GM19035 (cell line): ENCODE measurements at regions not wholly inside any gene's neighbourhood (a gene's known extent, or its start where the extent isn't known, plus 50 kb on each side); places are given as distances from the start of the nearest gene placed in this dataset.

Experiments
- ATAC-seq: cut with Tn5 transposase; IDR thresholded peaks from one replicate; pipeline ENCODE4 v1.9.1; 2021; ENCODE audit not compliant: unreplicated experiment

DNA sequence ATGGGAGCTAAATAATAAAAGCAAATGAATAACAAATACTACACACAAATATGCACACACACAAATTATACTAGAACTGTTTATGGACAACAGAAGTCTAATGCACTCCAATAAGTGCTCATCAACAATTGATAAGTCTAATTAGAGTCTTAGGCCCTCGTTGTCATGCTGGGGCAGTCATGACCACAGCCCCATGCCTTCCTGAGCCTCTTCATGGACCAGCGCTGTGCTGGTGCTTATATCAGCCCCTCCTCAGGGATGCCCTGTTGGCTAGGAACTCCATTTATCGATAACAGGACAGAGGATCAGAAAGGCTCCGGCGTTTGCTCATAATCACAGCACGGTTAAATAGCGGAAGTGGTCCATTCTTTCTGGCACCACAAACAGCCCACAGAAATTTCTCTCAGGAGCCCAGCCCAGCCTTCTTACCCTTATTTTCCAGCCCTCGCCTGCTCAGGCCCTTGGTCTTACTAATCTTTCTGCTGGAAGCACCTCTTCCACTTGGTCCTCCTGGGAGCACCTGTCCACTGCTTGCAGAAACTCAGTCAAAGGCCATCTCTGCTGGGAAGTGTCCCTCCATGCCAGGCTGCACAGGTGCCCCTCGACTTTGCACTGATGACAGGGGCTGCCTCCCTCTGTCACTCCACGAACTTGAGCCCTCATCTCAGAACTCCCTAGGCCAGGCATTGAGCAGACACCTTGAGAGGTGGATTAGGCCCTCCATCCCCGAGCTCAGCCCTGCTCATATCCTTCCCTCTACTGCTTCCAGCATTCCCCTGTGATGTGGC is 500.2 kb upstream of the HS6ST1 start:
- ATAC-seq, result no peak

DNA sequence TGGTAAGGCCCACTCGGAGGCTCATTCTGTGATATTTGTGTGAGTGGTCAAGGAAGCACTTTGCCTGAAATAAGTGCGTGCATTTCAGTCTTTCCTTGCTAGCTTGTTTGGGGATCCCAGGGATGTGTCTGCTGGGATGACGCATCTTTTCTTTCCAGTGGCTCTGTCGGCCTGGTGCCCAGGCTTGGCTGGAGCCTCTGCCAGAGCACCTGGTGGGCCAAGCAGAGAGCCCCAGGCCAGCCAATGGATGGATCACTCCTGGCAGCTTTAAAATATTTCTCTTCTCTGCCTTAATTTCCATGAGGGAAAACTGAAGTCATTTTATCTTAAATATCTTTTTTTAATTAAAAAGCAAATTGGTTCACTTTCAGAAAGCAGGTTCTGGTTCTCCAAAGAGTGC is 501.8 kb upstream of the HS6ST1 start:
- ATAC-seq, result no peak

GRCh38 chr2:128821010-128821409 is 502.3 kb upstream of the HS6ST1 start:
- ATAC-seq, result no peak

DNA sequence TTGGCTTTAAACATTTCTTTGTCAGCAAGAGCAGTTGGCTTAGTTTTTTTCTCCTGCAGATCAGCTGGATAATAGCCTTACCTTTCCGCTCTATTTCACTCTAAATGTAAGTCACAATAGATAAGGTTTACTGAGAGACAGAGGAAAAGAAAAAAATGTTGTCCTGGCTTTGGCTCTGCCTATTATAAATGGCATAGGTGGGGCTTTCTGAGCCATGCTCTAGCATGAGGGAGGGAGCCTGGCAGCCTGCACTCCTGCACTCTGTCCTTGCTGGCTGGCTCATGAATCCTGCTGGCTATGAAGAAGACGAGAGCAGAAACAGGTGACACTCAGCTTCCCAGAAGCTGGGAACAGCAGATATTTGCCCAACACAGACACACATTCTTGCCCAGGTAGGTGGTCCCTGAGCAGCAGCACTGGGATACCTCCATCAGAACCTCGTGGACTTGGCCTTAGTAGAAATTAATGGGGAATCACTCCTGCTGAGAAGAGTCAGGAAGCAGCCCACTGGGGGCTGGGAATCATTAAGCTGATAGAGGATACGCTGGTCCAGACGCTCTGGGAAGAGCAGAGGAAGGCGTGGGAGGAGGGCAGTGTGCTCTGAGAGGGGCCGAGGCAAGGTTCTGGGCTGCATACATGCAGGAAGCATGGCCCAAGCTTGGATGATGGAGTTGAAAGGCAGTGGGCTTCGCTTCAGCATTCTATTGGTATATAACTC is 514.4 kb upstream of the HS6ST1 start:
- ATAC-seq, result no peak

DNA sequence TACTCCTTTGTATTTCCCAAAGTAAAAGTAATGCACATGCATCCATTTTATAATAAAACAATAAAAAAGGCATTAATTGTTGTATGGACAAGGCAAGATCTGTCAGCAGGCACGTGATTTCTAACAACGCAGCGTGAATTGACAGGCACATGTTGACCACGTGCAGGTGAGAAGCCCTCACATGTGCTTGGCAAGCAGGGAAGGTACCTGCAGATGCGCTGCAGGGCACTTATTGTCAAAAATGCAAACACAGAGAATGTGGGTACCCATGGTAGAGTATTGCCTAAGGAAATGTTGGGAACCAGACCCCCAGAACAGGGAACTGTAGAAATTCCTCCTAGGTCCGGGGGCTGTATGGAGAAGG is 515.0 kb upstream of the HS6ST1 start:
- ATAC-seq, result no peak

DNA sequence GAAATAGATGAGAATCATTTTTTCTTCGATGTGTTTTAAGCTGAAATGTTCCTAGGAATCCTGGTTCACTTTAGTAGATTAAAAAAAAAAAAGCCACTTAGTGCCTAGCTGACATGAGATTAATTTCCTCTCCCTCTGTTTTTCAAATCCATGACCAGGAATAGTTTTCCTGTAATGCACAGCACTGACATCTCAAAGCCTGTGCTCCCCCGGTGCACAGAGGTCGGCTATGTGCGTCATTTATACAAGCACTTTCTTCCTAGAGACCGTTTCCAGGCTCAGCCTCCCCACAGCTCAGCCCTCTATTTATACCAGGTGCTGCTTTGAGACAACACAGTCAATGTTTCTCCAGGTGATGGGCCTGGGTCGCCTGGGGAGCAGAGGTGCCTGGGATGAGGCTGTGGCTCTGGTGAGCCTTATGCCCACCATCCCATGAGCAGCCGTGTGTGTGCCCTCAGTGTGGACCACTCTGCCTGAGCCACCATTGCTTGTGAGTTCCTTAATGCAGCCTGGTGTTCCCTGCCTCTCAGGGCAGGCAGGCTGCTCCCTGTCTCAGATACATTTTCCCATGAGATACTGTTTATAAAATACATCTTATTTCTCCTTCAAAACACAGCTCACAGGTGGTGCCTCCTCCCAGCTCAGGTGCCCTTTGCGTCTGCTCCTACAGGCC is 515.7 kb upstream of the HS6ST1 start:
- no peak for ATAC-seq

DNA sequence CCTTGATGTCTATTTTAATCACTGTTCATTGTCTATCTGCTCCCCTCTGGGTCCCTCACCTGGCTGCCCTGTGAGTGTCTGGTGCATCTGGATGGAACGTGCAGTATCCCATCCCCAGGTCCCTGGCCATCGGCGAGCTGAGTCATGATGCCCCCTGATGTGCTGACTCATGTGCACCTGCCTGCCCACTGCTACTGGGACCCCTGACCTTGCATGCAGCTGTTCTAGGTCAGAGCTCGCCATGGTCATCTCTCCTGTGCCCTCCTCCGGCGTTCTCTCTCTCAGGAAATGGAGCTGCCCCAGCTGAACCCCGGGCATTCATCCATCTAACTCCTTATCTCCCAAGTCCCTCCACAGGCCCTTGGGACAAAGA is 516.2 kb upstream of the HS6ST1 start:
- no peak for ATAC-seq

- ATAC-seq, result no peak
Measured at GRCh38 chr2:128835342-128835855, 516.7 kb upstream of the HS6ST1 start.

DNA sequence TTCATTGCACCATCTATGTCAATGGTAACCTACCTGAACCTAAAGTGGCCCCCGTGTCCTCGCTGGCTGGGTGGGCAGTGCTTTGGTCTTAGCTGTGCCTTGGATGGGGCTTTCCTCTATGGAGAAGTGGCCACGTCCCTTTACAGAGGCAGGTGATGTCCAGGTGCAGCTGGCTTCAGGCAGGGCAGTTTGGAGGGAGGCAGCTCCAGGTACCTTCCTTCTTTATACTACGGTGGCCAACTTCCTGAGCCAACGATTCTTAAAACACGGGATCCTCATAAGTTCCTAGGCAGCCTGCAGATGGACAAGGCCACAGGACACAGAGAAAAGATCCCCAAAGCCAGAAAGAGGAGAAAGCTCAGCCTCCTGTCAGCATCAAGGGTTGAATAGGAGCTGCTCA is 517.3 kb upstream of the HS6ST1 start:
- ATAC-seq, result no peak

DNA sequence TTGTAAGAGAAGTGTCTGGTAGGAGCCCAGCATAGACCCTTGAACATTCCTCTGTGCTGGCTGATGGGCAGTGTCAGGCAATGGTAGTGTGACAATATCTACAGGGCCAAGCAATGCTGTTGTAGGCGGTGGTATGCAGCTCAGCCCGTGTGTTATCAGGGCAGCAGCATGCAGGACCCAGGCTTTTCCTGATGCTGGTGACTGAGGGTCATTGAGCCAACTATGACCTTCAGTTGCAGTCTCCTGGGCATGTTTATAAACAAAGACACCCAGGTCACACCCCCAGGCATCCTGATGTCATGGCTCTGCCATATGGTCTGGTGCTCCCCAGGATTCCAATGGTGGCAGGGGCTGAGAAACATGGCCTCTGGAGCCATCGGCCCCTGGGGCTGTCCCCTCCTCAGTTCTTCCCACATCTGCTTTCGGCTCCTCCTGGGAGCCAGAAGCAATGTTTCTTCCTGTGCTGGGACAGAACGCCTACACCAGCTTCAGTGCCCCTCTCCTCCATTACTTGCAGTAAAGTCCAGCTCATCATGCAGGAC is 518.0 kb upstream of the HS6ST1 start:
- ATAC-seq, result no peak

DNA sequence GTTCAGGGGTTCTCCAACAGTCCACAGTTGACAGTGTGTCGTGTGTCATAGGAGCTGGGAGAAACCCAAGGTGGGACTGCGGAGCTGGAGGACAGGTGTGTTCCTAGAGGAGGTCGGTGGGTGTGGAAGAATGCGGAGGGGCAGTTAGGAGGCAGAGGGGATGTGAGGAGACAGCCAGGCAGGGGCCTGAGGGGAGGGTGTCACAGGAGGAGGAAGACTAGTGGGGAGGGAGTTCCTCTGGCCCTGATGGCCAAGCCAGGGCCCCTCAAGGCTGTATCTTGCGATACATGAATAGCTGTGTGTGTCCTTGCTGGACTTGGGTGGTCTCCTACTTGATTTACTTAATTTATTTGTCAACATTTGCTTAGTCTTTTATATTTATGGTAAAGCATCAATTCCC is 519.6 kb upstream of the HS6ST1 start:
- no peak for ATAC-seq

GRCh38 chr2:128841803-128842202 is 523.1 kb upstream of the HS6ST1 start:
- ATAC-seq, result no peak

DNA sequence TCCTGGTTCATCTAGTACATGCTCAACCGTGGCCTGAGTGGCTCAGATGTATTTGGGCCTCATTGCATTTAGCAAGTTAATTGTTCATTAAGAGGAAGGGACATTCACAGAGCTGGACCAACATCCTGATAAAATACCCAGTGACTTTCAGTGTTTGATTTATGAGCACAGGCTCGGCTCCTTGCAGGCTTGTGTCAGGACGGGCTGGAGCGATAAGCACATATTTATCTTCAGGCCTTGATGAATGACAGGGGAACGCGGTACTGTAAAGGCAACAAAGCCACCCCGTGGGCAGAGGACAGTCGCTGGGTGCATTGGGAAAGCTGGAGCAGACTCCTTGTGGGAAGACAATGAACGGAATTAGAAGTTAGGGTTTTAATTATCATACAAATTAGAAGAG is 548.6 kb upstream of the HS6ST1 start:
- no peak for ATAC-seq

DNA sequence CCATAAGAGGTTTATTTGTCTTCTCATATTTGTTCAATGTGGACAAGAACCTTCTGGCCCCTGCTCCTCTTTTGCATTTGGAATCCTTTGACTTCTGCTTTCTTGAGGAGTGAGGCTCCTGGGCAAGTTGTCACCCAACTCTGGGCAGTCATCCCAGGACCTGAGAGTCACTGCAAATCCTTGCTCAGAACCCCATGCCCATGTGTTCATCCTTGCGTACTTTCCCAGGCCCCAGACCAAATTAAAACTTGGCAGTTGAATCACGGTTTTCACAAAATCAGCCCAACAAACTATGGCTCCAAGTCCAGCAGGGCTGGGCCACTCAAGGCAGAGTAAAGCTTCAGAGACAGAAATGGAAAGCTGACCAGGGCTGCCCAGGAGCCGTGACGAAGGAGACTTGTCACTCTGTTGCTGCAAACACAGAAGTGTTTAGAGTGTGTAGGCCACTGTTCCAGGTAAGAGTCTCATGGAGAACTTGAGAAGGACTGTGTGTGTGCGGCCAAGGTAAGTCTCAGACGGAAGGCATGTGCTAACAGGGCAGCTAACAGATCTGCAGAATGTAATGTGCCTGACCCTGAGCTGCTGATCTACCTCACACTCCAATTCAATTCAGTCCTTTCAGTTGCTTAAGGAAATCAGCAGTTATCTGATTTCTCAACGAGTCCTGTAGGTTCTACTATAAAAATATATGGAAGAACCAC is 549.4 kb upstream of the HS6ST1 start:
- ATAC-seq, result no peak

GRCh38 chr2:128868686-128869551 is 550.3 kb upstream of the HS6ST1 start:
- no peak for ATAC-seq

DNA sequence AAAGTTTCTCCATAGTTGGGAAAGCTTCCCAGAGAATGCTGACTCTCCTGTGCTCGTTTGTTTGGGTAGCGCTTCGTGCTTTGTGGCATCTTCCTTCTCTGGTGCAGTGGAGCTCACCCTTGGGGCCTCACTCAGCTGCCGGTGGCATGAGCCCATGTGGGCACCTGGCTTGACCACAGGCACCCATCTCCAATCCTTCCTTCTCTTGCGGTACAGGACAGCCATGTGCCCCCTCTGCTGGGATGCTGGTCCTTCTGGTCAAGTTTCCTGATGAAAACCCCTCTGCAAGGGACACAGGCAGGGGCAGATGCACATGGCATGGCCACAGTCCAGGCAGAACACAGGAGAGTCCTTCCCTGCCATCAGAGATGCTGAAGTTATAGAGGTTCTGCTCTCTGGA is 555.9 kb upstream of the HS6ST1 start:
- no peak for ATAC-seq

DNA sequence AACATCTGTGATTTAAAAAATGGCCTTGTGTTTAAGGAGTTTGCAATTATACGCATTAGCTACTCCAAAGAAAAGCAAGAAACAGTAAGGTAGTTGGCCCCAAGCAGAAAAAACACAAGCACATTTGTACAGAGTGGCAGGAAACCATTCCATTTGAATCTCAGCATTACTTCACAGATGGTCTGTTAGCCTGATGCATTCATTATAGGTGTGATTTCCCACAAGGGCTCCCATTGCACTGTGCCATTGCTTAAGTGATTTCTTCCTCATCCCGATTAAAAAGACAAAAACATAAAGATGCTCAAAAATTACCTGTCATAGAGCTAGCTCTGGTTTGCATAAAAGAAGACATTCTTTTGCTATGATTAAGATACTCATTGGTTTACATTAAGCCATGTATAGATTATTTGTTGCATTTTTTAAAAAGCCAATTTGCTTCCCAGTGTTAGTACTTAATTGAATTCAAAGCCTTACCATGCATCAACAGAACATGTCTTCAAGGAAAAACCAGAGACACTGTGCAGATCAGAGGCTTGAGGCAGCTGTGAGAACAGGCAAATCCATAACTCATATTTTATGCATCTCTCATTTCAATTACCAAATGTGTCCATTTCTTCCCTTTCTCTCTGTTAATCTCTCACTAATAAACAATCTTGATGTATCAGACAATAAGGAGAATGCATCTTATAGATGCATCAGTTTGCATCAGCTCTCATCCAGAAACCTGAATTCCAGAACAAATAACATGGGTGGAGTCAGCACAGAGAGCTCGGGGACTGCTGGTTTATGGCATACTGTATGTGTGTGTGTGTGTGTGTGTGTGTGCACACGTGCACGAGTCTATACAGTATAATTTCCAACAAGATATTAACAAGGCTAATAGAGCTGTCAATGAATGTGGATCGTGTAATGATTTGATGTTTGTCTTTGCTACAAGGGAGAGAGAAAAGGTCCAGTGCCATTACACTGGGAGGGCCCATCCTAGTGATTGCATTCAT is 558.6 kb upstream of the HS6ST1 start:
- no peak for ATAC-seq

DNA sequence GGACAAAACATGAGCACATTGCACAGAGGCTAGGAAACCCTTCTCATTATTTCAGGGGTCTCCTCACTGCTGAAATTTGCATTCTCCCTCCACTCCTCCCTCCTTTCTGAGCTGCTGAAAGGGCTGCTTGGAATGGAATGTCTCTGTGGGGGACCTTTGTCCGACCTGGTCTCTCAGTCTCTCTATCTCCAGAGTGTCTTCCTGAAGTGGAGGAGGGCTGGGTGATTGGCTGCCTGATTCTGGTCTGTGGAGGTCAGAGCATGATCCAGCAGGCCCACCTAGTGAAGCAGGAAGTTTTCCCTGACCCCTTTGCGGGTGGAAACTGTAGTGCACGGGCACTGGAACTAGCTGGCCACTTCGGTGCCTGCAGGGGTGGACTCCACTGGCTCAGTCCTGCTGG is 560.5 kb upstream of the HS6ST1 start:
- no peak for ATAC-seq

DNA sequence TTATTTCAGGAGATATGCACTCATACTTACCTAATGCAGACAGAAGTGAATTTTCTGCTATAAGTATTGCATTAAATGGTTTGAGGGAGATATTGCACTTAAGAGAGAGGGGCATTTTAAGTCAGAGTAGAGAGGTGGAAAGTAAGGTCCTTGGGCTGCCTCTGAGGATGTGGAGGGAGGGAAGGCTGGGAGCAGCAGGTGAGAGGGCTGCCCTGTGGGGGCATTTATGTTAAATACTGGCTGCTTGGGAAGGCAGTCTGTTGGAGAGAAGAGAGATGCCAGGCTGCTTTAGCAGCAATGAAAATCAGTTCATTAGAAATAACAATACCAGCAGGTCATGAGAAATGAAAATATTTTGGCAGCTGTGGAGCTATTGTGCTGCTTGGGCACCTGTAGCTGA is 576.2 kb upstream of the HS6ST1 start:
- ATAC-seq, result no peak
